Astrocyte of the hippocampus (primary cell): ENCODE measurements at regions not wholly inside any gene's neighbourhood (a gene's known extent, or its start where the extent isn't known, plus 50 kb on each side); places are given as distances from the start of the nearest gene placed in this dataset.

Experiments
- DNase-seq: peaks from one replicate; pipeline ENCODE4 v3.0.0; 2011; ENCODE audit warnings: low read depth, low spot score

DNA sequence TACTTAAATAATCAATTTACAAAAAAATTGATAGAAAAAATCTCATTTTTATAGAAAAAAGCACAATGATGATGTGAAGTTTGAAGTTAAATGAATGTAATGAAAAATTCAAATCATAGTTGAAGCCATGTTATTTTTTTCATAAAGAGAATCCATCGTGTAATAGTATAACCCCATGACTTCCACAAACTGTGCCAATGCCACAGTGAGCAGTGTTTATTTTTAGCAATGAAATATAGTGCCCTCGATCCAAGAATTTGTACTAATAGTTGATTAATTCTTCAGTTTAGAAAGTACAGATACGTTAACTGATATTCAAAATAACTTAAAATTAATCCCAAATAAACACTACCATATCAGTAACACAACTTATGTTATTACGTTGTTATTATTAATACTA, 225.9 kb downstream of the PTPRC start:
- no peak for DNase-seq

DNA sequence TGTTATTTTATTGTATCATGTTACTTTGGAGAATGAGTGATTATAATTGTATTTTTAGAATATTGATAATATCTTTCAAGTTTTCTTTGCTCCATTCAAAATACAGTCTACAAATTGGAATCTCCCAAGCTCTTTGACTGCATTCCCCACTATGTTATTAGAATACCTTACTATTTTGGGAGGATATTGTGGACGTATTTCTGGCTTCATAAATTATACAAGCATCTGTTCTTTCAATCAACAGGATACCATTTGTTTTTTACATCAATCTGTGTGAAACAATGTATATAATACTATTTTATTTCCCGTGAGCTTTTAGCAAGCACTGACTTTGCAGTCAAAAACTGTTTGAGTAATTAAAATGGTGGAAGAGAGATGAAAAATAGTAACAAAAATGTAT, 226.5 kb downstream of the PTPRC start:
- DNase-seq = no peak

DNA sequence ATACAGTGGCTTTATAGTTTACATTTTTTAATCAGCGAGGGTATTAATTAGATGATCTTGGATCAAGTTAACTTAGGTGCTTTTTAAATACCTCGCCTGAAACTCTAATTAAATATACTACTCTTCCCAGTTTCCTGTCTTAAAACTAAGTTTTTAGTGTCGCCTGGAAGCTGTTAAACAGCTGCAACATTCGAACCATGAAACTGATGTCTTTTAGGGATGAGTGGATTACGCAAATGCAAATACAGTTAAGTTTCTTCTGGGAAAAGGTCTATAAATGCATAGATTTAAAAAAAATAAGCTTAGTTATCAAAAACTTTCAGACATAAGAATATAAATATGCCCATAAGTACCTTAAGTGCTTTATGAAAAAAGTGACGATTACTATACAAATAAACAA, 228.3 kb downstream of the PTPRC start:
- no peak for DNase-seq

DNA sequence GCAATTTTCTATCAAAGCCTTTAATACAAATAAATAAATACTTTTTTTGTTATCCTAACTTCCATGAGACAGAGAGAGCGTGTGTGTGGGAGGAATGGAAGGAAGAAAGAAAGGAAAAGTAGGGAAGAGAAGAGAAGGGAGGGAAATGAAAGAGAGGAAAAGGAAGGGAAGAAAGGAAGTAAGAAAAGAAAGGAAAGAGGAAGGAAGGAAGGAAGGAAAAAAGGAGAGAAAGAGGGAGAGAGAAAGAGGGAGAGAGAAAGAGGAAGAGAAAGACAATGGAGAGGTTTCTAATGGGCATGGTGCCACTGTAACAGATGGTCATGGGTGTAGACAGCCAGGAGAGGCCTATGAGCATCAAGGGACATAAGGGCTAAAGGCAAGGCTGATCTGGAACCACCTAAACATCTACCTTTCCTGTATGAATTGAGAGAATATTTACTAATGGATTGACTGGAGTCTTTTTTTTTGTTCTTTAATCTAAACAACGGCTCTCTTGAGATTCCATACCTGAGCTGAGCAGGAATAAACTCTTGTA, 234.9 kb downstream of the PTPRC start:
- DNase-seq = no peak

DNA sequence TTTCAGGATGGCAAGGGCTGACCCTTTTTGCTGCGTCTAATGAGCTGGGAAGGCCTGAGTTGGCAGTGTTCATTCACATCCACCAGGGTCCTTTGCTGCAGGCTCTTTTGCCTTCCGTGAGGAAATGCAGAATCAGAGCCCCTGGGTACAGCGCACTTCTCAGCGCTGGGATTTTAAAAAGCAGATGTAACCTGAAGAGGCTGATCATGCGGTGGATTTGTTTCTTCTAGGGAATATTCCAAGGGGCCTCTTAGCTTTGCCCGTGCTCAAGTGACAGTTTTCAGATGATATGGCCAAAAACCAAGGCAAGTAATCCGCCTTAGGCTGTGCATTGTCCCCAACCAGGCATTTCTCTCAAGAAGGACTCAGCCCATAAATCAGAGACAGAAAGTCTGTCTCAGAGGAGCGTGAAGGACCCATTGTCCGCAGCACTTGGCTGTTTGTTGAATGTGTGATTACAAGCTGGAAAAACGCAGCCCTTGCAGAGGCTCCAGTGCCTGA, 237.6 kb downstream of the PTPRC start:
- peak; percentile 49 for DNase-seq

- DNase-seq = no peak
Observed at GRCh38 chr1:198878566-198878965, 239.7 kb downstream of the PTPRC start.

GRCh38 chr1:198879711-198880306, 241.0 kb downstream of the PTPRC start:
- no peak for DNase-seq

GRCh38 chr1:198880397-198880796, 241.6 kb downstream of the PTPRC start:
- DNase-seq = peak; percentile 79

GRCh38 chr1:198880818-198881597, 242.2 kb downstream of the PTPRC start:
- peak; percentile 80 for DNase-seq

- DNase-seq = no peak
Observed at GRCh38 chr1:198883184-198883583, 244.3 kb downstream of the PTPRC start.

GRCh38 chr1:198887866-198888265, 249.0 kb downstream of the PTPRC start:
- no peak for DNase-seq

DNA sequence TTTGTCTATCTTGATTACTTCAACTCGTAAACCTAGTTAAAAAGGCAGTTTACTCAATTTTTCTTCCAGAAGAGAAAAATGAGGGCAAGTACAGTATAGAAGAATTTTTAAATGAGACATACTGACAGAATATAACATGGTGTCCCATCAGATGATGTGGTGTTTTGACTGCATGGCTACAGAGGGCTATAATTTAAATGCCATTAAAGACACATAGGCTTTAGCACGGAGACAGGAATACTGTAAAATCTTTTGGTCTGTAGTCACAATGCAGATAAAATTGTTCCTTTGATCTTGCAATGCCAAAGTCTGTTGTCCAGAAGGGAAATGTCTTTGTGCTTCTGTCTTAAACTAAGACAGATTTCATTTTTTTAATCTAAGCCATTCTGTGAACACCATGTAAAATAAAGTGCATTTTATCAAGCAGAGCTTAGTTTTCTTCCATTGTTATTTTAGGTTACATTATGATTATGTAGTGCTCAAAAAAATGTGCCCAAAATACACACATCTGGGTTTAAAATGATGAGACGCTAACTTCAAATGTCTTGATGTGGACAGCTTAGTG, 249.6 kb downstream of the PTPRC start:
- no peak for DNase-seq

GRCh38 chr1:198889101-198889500, 250.3 kb downstream of the PTPRC start:
- DNase-seq = no peak

GRCh38 chr1:198889749-198890148, 250.9 kb downstream of the PTPRC start:
- DNase-seq = no peak

GRCh38 chr1:198890214-198890930, 251.5 kb downstream of the PTPRC start:
- no peak for DNase-seq

DNA sequence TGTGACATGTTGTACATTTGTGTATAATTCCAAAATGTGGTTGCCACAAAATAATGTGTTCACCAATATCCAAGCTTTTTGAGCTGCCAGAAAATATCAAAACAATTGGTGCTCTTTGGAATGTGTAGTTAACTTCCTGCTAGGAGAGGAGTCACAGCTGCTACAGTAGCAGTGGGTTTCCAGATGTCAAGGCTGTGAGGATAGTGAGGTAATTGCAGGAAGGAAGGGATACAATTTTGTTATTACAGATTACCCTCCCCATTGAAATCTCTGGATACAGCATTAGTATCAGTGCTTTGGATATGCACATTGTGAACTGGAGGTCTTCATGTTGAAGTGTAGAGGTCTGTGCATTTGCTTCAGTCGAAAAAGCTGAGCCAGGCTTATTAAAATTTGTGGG, 253.2 kb downstream of the PTPRC start:
- DNase-seq = no peak

DNA sequence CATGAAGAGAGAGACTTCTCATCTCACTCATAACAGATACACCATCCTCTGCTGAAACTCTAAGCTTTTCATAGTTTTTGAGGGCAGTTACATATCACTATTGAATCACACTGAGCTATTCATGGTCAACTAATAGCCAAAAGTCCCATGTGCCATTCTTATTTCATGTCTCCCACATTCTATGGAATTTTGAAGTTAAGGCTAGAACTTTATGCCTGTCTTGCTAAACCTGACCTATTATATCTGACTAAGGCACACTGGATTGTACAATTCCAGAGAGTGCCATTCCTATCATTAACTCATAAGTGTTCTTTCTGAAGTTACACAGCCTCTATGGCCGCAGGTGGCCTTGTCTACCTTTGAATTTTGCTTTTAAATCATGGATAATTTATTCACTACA, 254.3 kb downstream of the PTPRC start:
- no peak for DNase-seq

- DNase-seq = peak; percentile 52
Observed at GRCh38 chr1:198893763-198894444, 255.1 kb downstream of the PTPRC start.

GRCh38 chr1:198901266-198901665, 262.4 kb downstream of the PTPRC start:
- DNase-seq = no peak

DNA sequence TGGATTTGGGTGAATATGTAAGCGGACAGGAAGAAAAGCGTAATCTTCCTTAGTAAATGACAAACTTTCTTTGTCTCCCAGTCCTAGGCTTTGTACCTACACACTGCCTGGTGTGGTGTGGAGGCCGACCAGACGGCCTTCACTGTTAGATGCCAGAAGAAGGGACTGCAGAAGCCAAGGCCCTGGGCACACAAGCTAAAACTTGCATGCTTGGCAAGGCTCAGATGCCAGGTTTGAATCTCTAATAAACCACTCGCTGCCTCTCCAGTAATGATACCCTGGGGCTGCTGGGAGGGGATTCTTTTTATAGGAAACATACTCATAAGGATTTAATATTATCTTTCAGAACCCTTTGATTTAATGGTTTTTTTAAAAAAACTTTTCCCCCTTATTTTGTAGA, 263.8 kb downstream of the PTPRC start:
- peak; percentile 46 for DNase-seq

- peak; percentile 44 for DNase-seq
Observed at GRCh38 chr1:198903203-198903602, 264.4 kb downstream of the PTPRC start.
